GM13976 (cell line): ENCODE measurements at regions not wholly inside any gene's neighbourhood (a gene's known extent, or its start where the extent isn't known, plus 50 kb on each side); places are given as distances from the start of the nearest gene placed in this dataset.
"Not testable (repeated sequence)": the region's sequence is repeated elsewhere in the genome, so short reads cannot be mapped to it uniquely, and the experiment has no call there.

Experiments
- DNase-seq: peaks from one replicate; pipeline ENCODE4 v3.0.0; 2012; ENCODE audit warnings: low spot score
- CTCF ChIP-seq: IDR thresholded peaks from 2 replicates; pipeline ENCODE4 v1.5.1; 2012; ENCODE audit warnings: borderline replicate concordance, mild to moderate bottlenecking; ENCODE audit not compliant: insufficient read depth; ENCODE audit errors: extremely low read depth, missing control alignments, control extremely low read depth
- in situ Hi-C: fragments of 300-500 bp; cut with MboI; formaldehyde crosslinking; loops from one replicate; pipeline ENCODE4 v1.12.0; 2022; ENCODE audit warnings: low sequenced_read_pairs, mixed read lengths, inconsistent platforms; ENCODE audit not compliant: unreplicated experiment

- no peak for DNase-seq
- in situ Hi-C loops = no loop called here
Observed at GRCh38 chr12:115371711-115372110, 687.7 kb upstream of the TBX3 start.

GRCh38 chr12:115370650-115371049 is 686.7 kb upstream of the TBX3 start:
- TF ChIP-seq CTCF = no peak
- in situ Hi-C loops = no loop called here
- DNase-seq = no peak

More at GRCh38 chr12:115371711-115372110, 687.7 kb upstream of the TBX3 start:
- TF ChIP-seq CTCF = no peak

GRCh38 chr12:115370207-115370606 is 686.2 kb upstream of the TBX3 start:
- in situ Hi-C loops = no loop called here
- TF ChIP-seq CTCF = no peak
- DNase-seq = no peak

DNA sequence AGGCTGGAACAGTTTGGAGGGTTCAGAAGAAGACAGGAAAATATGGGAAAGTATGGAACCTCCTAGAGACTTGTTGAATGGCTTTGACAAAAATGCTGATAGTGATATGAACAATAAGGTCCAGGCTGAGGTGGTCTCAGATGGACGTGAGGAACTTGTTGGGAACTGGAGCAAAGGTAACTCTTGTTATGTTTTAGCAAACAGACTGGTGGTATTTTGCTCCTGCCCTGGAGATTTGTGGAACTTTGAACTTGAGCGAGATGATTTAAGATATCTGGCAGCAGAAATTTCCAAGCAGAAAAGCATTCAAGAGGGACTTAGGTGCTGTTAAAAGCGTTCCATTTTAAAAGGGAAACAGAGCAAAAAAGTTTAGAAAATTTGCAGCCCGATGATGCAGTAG is 682.3 kb upstream of the TBX3 start:
- in situ Hi-C loops, DNase-seq: not testable (repeated sequence)

DNA sequence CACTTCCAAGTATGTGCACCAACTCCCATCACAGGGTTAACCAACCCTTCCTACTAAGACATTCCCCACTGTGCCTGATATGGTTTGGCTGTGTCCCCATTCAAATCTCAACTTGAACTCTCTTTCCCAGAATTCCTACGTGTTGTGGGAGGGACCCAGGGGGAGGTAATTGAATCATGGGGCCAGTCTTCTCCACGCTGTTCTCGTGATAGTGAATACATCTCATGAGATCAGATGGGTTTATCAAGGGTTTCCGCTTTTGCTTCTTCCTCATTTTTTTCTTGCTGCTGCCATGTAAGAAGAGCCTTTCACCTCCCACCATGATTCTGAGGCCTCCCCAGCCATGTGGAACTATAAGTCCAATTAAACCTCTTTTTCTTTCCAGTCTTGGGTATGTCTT is 681.8 kb upstream of the TBX3 start:
- in situ Hi-C loops, DNase-seq: not testable (repeated sequence)

GRCh38 chr12:115364921-115365320 is 680.9 kb upstream of the TBX3 start:
- no peak for TF ChIP-seq CTCF
- in situ Hi-C loops = no loop called here
- no peak for DNase-seq

DNA sequence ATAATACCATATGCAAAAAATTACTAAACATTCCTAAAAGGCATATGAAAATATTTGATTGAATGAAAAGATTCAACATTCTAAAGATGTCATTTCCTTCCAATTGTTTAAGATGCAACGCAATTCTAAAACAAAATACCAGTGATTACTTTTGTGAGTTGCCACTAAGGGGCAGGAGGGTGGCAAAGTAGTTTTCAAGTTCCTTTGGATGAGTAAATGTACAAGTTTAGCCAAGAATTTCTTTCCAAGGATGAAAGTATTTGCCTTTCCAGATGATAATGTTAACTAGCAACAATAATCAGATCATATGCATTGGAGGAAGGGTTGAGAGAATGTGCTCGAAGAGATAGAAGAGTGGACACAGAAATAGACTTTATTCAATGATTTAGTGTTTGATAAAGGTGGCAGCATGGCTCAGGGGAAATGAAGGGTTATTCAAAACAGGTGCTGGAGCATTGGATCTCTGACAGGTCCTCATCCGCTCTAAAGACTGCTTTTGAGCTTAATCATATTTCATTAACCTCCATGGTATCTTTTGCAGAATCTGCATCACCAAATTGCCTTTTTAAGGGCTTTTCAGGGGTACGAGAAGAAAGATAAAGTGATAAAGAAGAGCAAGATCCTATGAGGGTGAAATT is 678.5 kb upstream of the TBX3 start:
- in situ Hi-C loops = no loop called here
- TF ChIP-seq CTCF = no peak

DNA sequence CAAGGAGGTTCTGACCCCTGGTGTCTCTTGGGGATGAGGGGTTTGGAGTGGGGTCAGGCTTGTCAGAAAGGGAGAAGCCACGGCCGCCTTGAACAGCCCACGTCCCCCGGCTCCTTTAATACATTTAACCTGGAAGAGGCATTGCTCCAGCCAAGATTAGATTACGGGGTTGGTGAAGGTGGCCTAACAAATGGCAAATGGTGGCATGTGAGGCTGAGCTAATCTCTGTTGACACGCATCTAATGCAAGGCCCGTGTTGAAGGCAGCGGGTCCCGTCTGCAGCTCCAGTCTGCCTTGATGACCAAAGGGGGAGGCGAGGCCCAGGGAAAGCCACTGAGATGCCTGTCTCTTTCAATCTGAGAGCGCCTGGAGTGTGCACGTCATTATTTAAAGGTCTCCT is 673.7 kb upstream of the TBX3 start:
- DNase-seq = no peak
- no peak for TF ChIP-seq CTCF
- in situ Hi-C loops = no loop called here

More for the DNA sequence above, 678.5 kb upstream of the TBX3 start:
- DNase-seq = no peak
